HG03558 (cell line): ENCODE measurements at regions not wholly inside any gene's neighbourhood (a gene's known extent, or its start where the extent isn't known, plus 50 kb on each side); places are given as distances from the start of the nearest gene placed in this dataset.

Source experiments
- ATAC-seq: cut with Tn5 transposase; IDR thresholded peaks from one replicate; pipeline ENCODE4 v1.9.1; 2021; ENCODE audit warnings: moderate number of reproducible peaks; ENCODE audit not compliant: unreplicated experiment; ENCODE audit errors: extremely low read depth

- no peak for ATAC-seq
Observed at GRCh38 chr13:107322228-107322627, 754.3 kb upstream of the ARGLU1 start.

- no peak for ATAC-seq
Observed at GRCh38 chr13:107305178-107305577, 737.2 kb upstream of the ARGLU1 start.

GRCh38 chr13:107301724-107302374 lies 733.9 kb upstream of the ARGLU1 start:
- ATAC-seq = no peak

GRCh38 chr13:107299717-107300116 lies 731.8 kb upstream of the ARGLU1 start:
- ATAC-seq = no peak

GRCh38 chr13:107296804-107297203 lies 728.9 kb upstream of the ARGLU1 start:
- ATAC-seq = no peak

- no peak for ATAC-seq
Observed at GRCh38 chr13:107295416-107296140, 727.6 kb upstream of the ARGLU1 start.

GRCh38 chr13:107293924-107294323 lies 726.0 kb upstream of the ARGLU1 start:
- no peak for ATAC-seq

- no peak for ATAC-seq
Observed at GRCh38 chr13:107291875-107292274, 723.9 kb upstream of the ARGLU1 start.

GRCh38 chr13:107289540-107289939 lies 721.6 kb upstream of the ARGLU1 start:
- no peak for ATAC-seq

- ATAC-seq = no peak
Observed at GRCh38 chr13:107284173-107284572, 716.2 kb upstream of the ARGLU1 start.

GRCh38 chr13:107277911-107278310 lies 710.0 kb upstream of the ARGLU1 start:
- no peak for ATAC-seq

- no peak for ATAC-seq
Observed at GRCh38 chr13:107276936-107277335, 709.0 kb upstream of the ARGLU1 start.

- no peak for ATAC-seq
Observed at GRCh38 chr13:107275945-107276614, 708.1 kb upstream of the ARGLU1 start.

- ATAC-seq = no peak
Observed at GRCh38 chr13:107275312-107275711, 707.4 kb upstream of the ARGLU1 start.

- ATAC-seq = no peak
Observed at GRCh38 chr13:107271227-107271626, 703.3 kb upstream of the ARGLU1 start.

- no peak for ATAC-seq
Observed at GRCh38 chr13:107266657-107267056, 698.7 kb upstream of the ARGLU1 start.

GRCh38 chr13:107258599-107259187 lies 690.8 kb upstream of the ARGLU1 start:
- no peak for ATAC-seq

GRCh38 chr13:107254392-107254791 lies 686.5 kb upstream of the ARGLU1 start:
- ATAC-seq = no peak

- ATAC-seq = no peak
Observed at GRCh38 chr13:107252428-107252827, 684.5 kb upstream of the ARGLU1 start.

- ATAC-seq = no peak
Observed at GRCh38 chr13:107252021-107252420, 684.1 kb upstream of the ARGLU1 start.

GRCh38 chr13:107251341-107251740 lies 683.4 kb upstream of the ARGLU1 start:
- ATAC-seq = no peak
